ENCODE measurements at regions not wholly inside any gene's neighbourhood (a gene's known extent, or its start where the extent isn't known, plus 50 kb on each side); places are given as distances from the start of the nearest gene placed in this dataset.

DNA sequence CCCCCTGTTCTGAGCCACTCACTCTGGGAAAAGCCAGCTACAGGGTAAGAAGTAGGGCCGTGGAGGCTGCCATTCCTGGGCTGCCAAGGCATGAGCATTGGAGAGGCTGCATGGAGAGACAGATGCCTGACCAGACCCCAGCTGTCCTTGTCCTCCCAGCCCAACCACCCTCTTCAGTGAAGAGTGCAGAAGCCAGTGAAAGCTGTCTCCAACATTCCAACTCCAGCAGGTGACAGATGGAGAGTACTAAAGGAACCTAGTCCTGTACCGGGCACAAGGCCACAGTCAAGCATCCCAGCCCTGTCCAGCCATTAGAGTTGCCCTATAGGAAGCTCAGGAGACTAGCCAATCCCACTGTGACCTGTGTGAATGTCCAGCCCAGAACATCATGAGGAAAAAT is 165.1 kb downstream of the DIRAS2 start:
- Histone ChIP-seq H3K4me1 (ENCODE audit: control insufficient read depth in 1 of 2, insufficient read depth in 2 of 2, low read length in 2 of 2) (no peaks in the 10 kb centered on the region), H2BK12ac (ENCODE audit: low read length) (no peak overlapping the region), H3K4me3 (ENCODE audit: low read depth, low read length) (no peak overlapping the region), H4K8ac (ENCODE audit: low read depth, low read length) (no peak overlapping the region), H3K27ac (ENCODE audit: low read depth, low read length) (no peak overlapping the region), H3K9me3 (ENCODE audit: insufficient read depth, low read depth, low read length) (peaks cover 2% of the 10 kb centered on the region), H3K79me1 (ENCODE audit: low read length) (no peaks in the 10 kb centered on the region), H3K4me2 (ENCODE audit: low read length) (no peak overlapping the region), H2AK5ac (ENCODE audit: low read length) (no peak overlapping the region), H2AFZ (ENCODE audit: insufficient read depth, low read length, poor library complexity) (no peak overlapping the region), H4K12ac (ENCODE audit: low read depth, low read length) (no peak overlapping the region), H3K79me2 (ENCODE audit: control insufficient read depth, insufficient read depth, low read length, poor library complexity) (no peaks in the 10 kb centered on the region), H2BK5ac (ENCODE audit: low read depth, low read length, poor library complexity) (no peak overlapping the region), H3K4ac (ENCODE audit: low read depth, low read length) (no peak overlapping the region), H3K18ac (ENCODE audit: low read length) (no peak overlapping the region), H3K9ac (ENCODE audit: low read length) (no peak overlapping the region), H3K27me3 (ENCODE audit: insufficient read depth, low read length) (no peaks in the 10 kb centered on the region), H3K23ac (ENCODE audit: low read length) (no peak overlapping the region), H4K91ac (ENCODE audit: low read depth, low read length) (no peak overlapping the region), H3K14ac (ENCODE audit: low read length) (no peak overlapping the region), H2BK120ac (ENCODE audit: insufficient read depth, low read length, poor library complexity) (no peak overlapping the region), H3K36me3 (ENCODE audit: control insufficient read depth in 1 of 2, insufficient read depth in 2 of 2, low read length in 2 of 2) (no peaks in the 10 kb centered on the region)
- WGBS (ENCODE audit: extremely low coverage, insufficient coverage, insufficient read length), result no CpG with 5 or more reads among the region's 2 CpGs
- no peak for DNase-seq

- peaks cover 2% of the 10 kb centered on the region for H3K9me3 ChIP-seq (ENCODE audit: insufficient read depth, low read depth, low read length)
- H2BK12ac ChIP-seq (ENCODE audit: low read length), result no peak overlapping the region
- no peak overlapping the region for H2AK5ac ChIP-seq (ENCODE audit: low read length)
- H4K8ac ChIP-seq (ENCODE audit: low read depth, low read length), result no peak overlapping the region
- no peak overlapping the region for H2BK5ac ChIP-seq (ENCODE audit: low read depth, low read length, poor library complexity)
- WGBS (ENCODE audit: extremely low coverage, insufficient coverage, insufficient read length), result no CpG with 5 or more reads among the region's 6 CpGs
- H3K4me2 ChIP-seq (ENCODE audit: low read length), result no peak overlapping the region
- H3K23ac ChIP-seq (ENCODE audit: low read length), result no peak overlapping the region
- no peaks in the 10 kb centered on the region for H3K27me3 ChIP-seq (ENCODE audit: insufficient read depth, low read length)
- H3K9ac ChIP-seq (ENCODE audit: low read length), result no peak overlapping the region
- DNase-seq, result no peak
- H3K27ac ChIP-seq (ENCODE audit: low read depth, low read length), result no peak overlapping the region
- H3K79me1 ChIP-seq (ENCODE audit: low read length), result no peaks in the 10 kb centered on the region
- H3K4me3 ChIP-seq (ENCODE audit: low read depth, low read length), result no peak overlapping the region
- no peaks in the 10 kb centered on the region for H3K79me2 ChIP-seq (ENCODE audit: control insufficient read depth, insufficient read depth, low read length, poor library complexity)
- H4K12ac ChIP-seq (ENCODE audit: low read depth, low read length), result no peak overlapping the region
- no peak overlapping the region for H2AFZ ChIP-seq (ENCODE audit: insufficient read depth, low read length, poor library complexity)
- no peak overlapping the region for H2BK120ac ChIP-seq (ENCODE audit: insufficient read depth, low read length, poor library complexity)
- no peaks in the 10 kb centered on the region for H3K4me1 ChIP-seq (ENCODE audit: control insufficient read depth in 1 of 2, insufficient read depth in 2 of 2, low read length in 2 of 2)
- no peak overlapping the region for H4K91ac ChIP-seq (ENCODE audit: low read depth, low read length)
- H3K36me3 ChIP-seq (ENCODE audit: control insufficient read depth in 1 of 2, insufficient read depth in 2 of 2, low read length in 2 of 2), result no peaks in the 10 kb centered on the region
- H3K4ac ChIP-seq (ENCODE audit: low read depth, low read length), result no peak overlapping the region
- no peak overlapping the region for H3K18ac ChIP-seq (ENCODE audit: low read length)
- no peak overlapping the region for H3K14ac ChIP-seq (ENCODE audit: low read length)
Measured at GRCh38 chr9:90478821-90479220, 163.8 kb downstream of the DIRAS2 start.

DNA sequence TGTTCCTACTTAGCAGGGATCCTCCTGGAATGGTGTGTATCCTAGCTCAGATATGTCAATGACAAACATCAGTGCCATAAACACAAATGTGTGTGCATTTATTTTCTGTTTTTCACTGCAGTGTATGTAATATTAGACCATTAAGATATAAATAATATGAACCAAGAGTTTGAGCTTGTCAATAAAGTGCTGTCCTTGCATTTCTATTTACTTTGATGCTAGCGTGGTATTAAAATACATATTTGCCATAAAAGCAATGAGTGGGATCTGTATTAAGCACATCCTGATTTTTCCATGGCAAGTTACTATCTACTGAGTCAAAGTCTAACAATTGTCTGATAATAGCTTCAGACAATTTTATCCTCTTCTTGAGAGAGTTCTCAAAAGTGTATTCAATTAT is 157.6 kb downstream of the DIRAS2 start:
- H3K4me1 ChIP-seq (ENCODE audit: control insufficient read depth in 1 of 2, insufficient read depth in 2 of 2, low read length in 2 of 2), result peaks cover 0 to 2% of the 10 kb centered on the region in 2 experiments
- DNase-seq, result no peak
- H3K14ac ChIP-seq (ENCODE audit: low read length), result no peak overlapping the region
- no peaks in the 10 kb centered on the region for H3K27me3 ChIP-seq (ENCODE audit: insufficient read depth, low read length)
- H3K79me2 ChIP-seq (ENCODE audit: control insufficient read depth, insufficient read depth, low read length, poor library complexity), result no peaks in the 10 kb centered on the region
- no peak overlapping the region for H2AFZ ChIP-seq (ENCODE audit: insufficient read depth, low read length, poor library complexity)
- no peaks in the 10 kb centered on the region for H3K79me1 ChIP-seq (ENCODE audit: low read length)
- H4K8ac ChIP-seq (ENCODE audit: low read depth, low read length), result no peak overlapping the region
- no CpG with 5 or more reads among the region's 1 CpG for whole genome bisulfite sequencing (ENCODE audit: extremely low coverage, insufficient coverage, insufficient read length)
- H3K4me2 ChIP-seq (ENCODE audit: low read length), result no peak overlapping the region
- H2AK5ac ChIP-seq (ENCODE audit: low read length), result no peak overlapping the region
- H4K91ac ChIP-seq (ENCODE audit: low read depth, low read length), result no peak overlapping the region
- H3K27ac ChIP-seq (ENCODE audit: low read depth, low read length), result no peak overlapping the region
- no peak overlapping the region for H4K12ac ChIP-seq (ENCODE audit: low read depth, low read length)
- H3K9me3 ChIP-seq (ENCODE audit: insufficient read depth, low read depth, low read length), result no peaks in the 10 kb centered on the region
- no peak overlapping the region for H3K23ac ChIP-seq (ENCODE audit: low read length)
- no peak overlapping the region for H3K4me3 ChIP-seq (ENCODE audit: low read depth, low read length)
- H3K4ac ChIP-seq (ENCODE audit: low read depth, low read length), result no peak overlapping the region
- H3K18ac ChIP-seq (ENCODE audit: low read length), result no peak overlapping the region
- no peak overlapping the region for H2BK12ac ChIP-seq (ENCODE audit: low read length)
- H3K9ac ChIP-seq (ENCODE audit: low read length), result no peak overlapping the region
- no peaks in the 10 kb centered on the region for H3K36me3 ChIP-seq (ENCODE audit: control insufficient read depth in 1 of 2, insufficient read depth in 2 of 2, low read length in 2 of 2)
- H2BK5ac ChIP-seq (ENCODE audit: low read depth, low read length, poor library complexity), result no peak overlapping the region
- H2BK120ac ChIP-seq (ENCODE audit: insufficient read depth, low read length, poor library complexity), result no peak overlapping the region

DNA sequence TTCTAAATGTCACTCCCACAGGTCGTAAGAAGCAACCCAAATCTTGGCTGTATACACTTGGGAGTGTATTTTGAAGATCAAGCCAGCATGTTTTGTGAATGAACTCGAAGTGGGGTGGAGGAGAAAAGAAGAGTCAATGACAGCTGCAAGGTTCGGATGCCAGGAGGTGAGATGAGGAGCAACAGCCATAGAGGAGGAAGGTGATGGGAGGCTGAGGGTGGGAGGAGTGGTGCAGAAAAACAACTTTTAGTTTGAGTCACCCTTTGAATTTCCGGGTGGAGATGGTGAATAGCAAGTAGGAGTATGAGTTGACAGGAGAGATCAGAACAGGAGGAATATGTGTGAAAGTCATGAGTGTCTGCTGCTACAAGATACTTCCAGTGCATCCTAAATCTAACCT is 153.6 kb downstream of the DIRAS2 start:
- no peaks in the 10 kb centered on the region for H3K79me1 ChIP-seq (ENCODE audit: low read length)
- no peak overlapping the region for H2BK120ac ChIP-seq (ENCODE audit: insufficient read depth, low read length, poor library complexity)
- H3K9me3 ChIP-seq (ENCODE audit: insufficient read depth, low read depth, low read length), result no peaks in the 10 kb centered on the region
- no peak overlapping the region for H3K4ac ChIP-seq (ENCODE audit: low read depth, low read length)
- no peak overlapping the region for H4K8ac ChIP-seq (ENCODE audit: low read depth, low read length)
- H4K12ac ChIP-seq (ENCODE audit: low read depth, low read length), result no peak overlapping the region
- no peaks in the 10 kb centered on the region for H3K27me3 ChIP-seq (ENCODE audit: insufficient read depth, low read length)
- H3K36me3 ChIP-seq (ENCODE audit: control insufficient read depth in 1 of 2, insufficient read depth in 2 of 2, low read length in 2 of 2), result no peaks in the 10 kb centered on the region
- peaks cover 0 to 2% of the 10 kb centered on the region in 2 experiments for H3K4me1 ChIP-seq (ENCODE audit: control insufficient read depth in 1 of 2, insufficient read depth in 2 of 2, low read length in 2 of 2)
- H3K79me2 ChIP-seq (ENCODE audit: control insufficient read depth, insufficient read depth, low read length, poor library complexity), result no peaks in the 10 kb centered on the region
- H3K14ac ChIP-seq (ENCODE audit: low read length), result no peak overlapping the region
- H3K18ac ChIP-seq (ENCODE audit: low read length), result no peak overlapping the region
- no peak overlapping the region for H3K23ac ChIP-seq (ENCODE audit: low read length)
- no peak overlapping the region for H4K91ac ChIP-seq (ENCODE audit: low read depth, low read length)
- no peak overlapping the region for H3K27ac ChIP-seq (ENCODE audit: low read depth, low read length)
- no peak overlapping the region for H2BK5ac ChIP-seq (ENCODE audit: low read depth, low read length, poor library complexity)
- WGBS (ENCODE audit: extremely low coverage, insufficient coverage, insufficient read length), result no CpG with 5 or more reads among the region's 4 CpGs
- no peak overlapping the region for H2BK12ac ChIP-seq (ENCODE audit: low read length)
- no peak overlapping the region for H2AFZ ChIP-seq (ENCODE audit: insufficient read depth, low read length, poor library complexity)
- H2AK5ac ChIP-seq (ENCODE audit: low read length), result no peak overlapping the region
- H3K4me3 ChIP-seq (ENCODE audit: low read depth, low read length), result no peak overlapping the region
- H3K4me2 ChIP-seq (ENCODE audit: low read length), result no peak overlapping the region
- no peak overlapping the region for H3K9ac ChIP-seq (ENCODE audit: low read length)
- DNase-seq, result no peak
